Mesendoderm (in vitro differentiated cells): ENCODE measurements at regions not wholly inside any gene's neighbourhood (a gene's known extent, or its start where the extent isn't known, plus 50 kb on each side); places are given as distances from the start of the nearest gene placed in this dataset.
A peak's percentile ranks its signal among the peaks of the same experiment; 100 is the strongest.

Experiments used
- DNase-seq: peaks from one replicate; pipeline ENCODE4 v3.0.0; 2013
- H2AK5ac ChIP-seq: 2 replicates; pipeline ENCODE4 v1.6.1; 2013; ENCODE audit warnings: low read length, inconsistent platforms
- H2BK120ac ChIP-seq: 2 replicates; pipeline ENCODE4 v1.6.1; 2013; ENCODE audit warnings: low read depth, mild to moderate bottlenecking, low read length, moderate library complexity, mixed read lengths
- H2BK15ac ChIP-seq: replicated peaks from 2 replicates; pipeline ENCODE4 v1.6.1; 2013; ENCODE audit warnings: low read depth, mild to moderate bottlenecking, moderate library complexity
- H2BK5ac ChIP-seq: 2 replicates; pipeline ENCODE4 v1.6.1; 2013; ENCODE audit warnings: low read length, inconsistent platforms
- H3K18ac ChIP-seq: 2 replicates; pipeline ENCODE4 v1.6.1; 2013; ENCODE audit warnings: mild to moderate bottlenecking, low read length, mixed read lengths
- H3K23ac ChIP-seq: one replicate; pipeline ENCODE4 v1.6.1; 2013; ENCODE audit warnings: low read length
- H3K27ac ChIP-seq: 2 replicates; pipeline ENCODE4 v1.5.1; 2013; ENCODE audit warnings: low read depth, mild to moderate bottlenecking, inconsistent platforms, low read length, moderate library complexity
- H3K27me3 ChIP-seq: 2 replicates; pipeline ENCODE4 v1.6.1; 2013; ENCODE audit warnings: low read length, control low read depth, mild to moderate bottlenecking, inconsistent platforms; ENCODE audit not compliant: insufficient read depth, poor library complexity
- H3K36me3 ChIP-seq: 2 replicates; pipeline ENCODE4 v1.6.1; 2013; ENCODE audit warnings: low read length, inconsistent platforms; ENCODE audit not compliant: control insufficient read depth, insufficient read depth
- H3K4ac ChIP-seq: one replicate; pipeline ENCODE4 v1.6.1; 2013; ENCODE audit warnings: low read depth, mild to moderate bottlenecking, low read length, moderate library complexity
- H3K4me1 ChIP-seq: 2 replicates; pipeline ENCODE4 v1.6.1; 2013; ENCODE audit warnings: low read depth, low read length, inconsistent platforms; ENCODE audit not compliant: control insufficient read depth
- H3K4me2 ChIP-seq: 2 replicates; pipeline ENCODE4 v1.6.1; 2013; ENCODE audit warnings: low read length
- H3K4me3 ChIP-seq: 2 replicates; pipeline ENCODE4 v1.5.1; 2013; ENCODE audit warnings: mild to moderate bottlenecking, low read length
- H3K56ac ChIP-seq: one replicate; pipeline ENCODE4 v1.6.1; 2013; ENCODE audit warnings: low read length
- H3K79me1 ChIP-seq: 2 replicates; pipeline ENCODE4 v1.6.1; 2013; ENCODE audit warnings: low read length, inconsistent platforms
- H3K79me2 ChIP-seq: 2 replicates; pipeline ENCODE4 v1.6.1; 2013; ENCODE audit warnings: mild to moderate bottlenecking, low read length; ENCODE audit not compliant: control insufficient read depth, insufficient read depth
- H3K9ac ChIP-seq: 2 replicates; pipeline ENCODE4 v1.6.1; 2013; ENCODE audit warnings: low read length, inconsistent platforms
- H4K5ac ChIP-seq: one replicate; pipeline ENCODE4 v1.6.1; 2013; ENCODE audit warnings: low read length
- H4K8ac ChIP-seq: one replicate; pipeline ENCODE4 v1.6.1; 2013; ENCODE audit warnings: low read depth, mild to moderate bottlenecking, control low read depth, low read length, moderate library complexity
- WGBS: extraction: QIAGEN DNeasy Blood & Tissue Kit; methylation state at CpG from one replicate; pipeline ENCODE4 v1.1.7; 2013; ENCODE audit warnings: low lambda C conversion rate, missing lambda C conversion rate; ENCODE audit not compliant: insufficient coverage; ENCODE audit errors: extremely low coverage; 5-methylcytosine and 5-hydroxymethylcytosine counted together

- H3K27me3 ChIP-seq: no peaks in the 10 kb centered on the region
- no peak overlapping the region for H2BK15ac ChIP-seq
- H3K4me2 ChIP-seq: no peak overlapping the region
- no peak overlapping the region for H2BK120ac ChIP-seq
- no peak overlapping the region for H3K4me3 ChIP-seq
- no peak overlapping the region for H2AK5ac ChIP-seq
- no peak overlapping the region for H3K4ac ChIP-seq
- H2BK5ac ChIP-seq: no peak overlapping the region
- H3K4me1 ChIP-seq: no peaks in the 10 kb centered on the region
- no peaks in the 10 kb centered on the region for H3K36me3 ChIP-seq
- no peak overlapping the region for H4K5ac ChIP-seq
- H3K23ac ChIP-seq: no peak overlapping the region
- no peaks in the 10 kb centered on the region for H3K79me1 ChIP-seq
- no peak overlapping the region for H4K8ac ChIP-seq
- H3K9ac ChIP-seq: no peak overlapping the region
- no peak overlapping the region for H3K18ac ChIP-seq
- no CpG with 5 or more reads among the region's 1 CpG for WGBS
- no peak overlapping the region for H3K56ac ChIP-seq
- no peak for DNase-seq
- H3K27ac ChIP-seq: no peak overlapping the region
- no peaks in the 10 kb centered on the region for H3K79me2 ChIP-seq
These were observed 635.5 kb upstream of the NETO1 start for GRCh38 chr18:73503326-73503725.

GRCh38 chr18:73487966-73488365, 620.2 kb upstream of the NETO1 start:
- no CpG with 5 or more reads among the region's 2 CpGs for WGBS

GRCh38 chr18:73485166-73485565, 617.4 kb upstream of the NETO1 start:
- no peaks in the 10 kb centered on the region for H3K36me3 ChIP-seq
- H3K4me2 ChIP-seq: no peak overlapping the region
- H4K5ac ChIP-seq: no peak overlapping the region
- no peak for DNase-seq
- H2BK5ac ChIP-seq: no peak overlapping the region
- no peak overlapping the region for H3K56ac ChIP-seq
- H3K27me3 ChIP-seq: no peaks in the 10 kb centered on the region
- no peak overlapping the region for H2AK5ac ChIP-seq
- no peak overlapping the region for H3K18ac ChIP-seq
- no peak overlapping the region for H2BK15ac ChIP-seq
- H3K4ac ChIP-seq: no peak overlapping the region
- no CpG with 5 or more reads among the region's 3 CpGs for WGBS
- no peaks in the 10 kb centered on the region for H3K79me2 ChIP-seq
- no peak overlapping the region for H3K23ac ChIP-seq
- H4K8ac ChIP-seq: no peak overlapping the region
- H3K4me3 ChIP-seq: no peak overlapping the region
- no peak overlapping the region for H2BK120ac ChIP-seq
- H3K9ac ChIP-seq: no peak overlapping the region
- H3K79me1 ChIP-seq: no peaks in the 10 kb centered on the region
- H3K27ac ChIP-seq: no peak overlapping the region
- H3K4me1 ChIP-seq: no peaks in the 10 kb centered on the region

More at GRCh38 chr18:73487966-73488365, 620.2 kb upstream of the NETO1 start:
- Histone ChIP-seq H2BK120ac (no peak overlapping the region), H2BK5ac (no peak overlapping the region), H3K27me3 (no peaks in the 10 kb centered on the region), H3K18ac (no peak overlapping the region), H3K79me2 (no peaks in the 10 kb centered on the region), H3K23ac (no peak overlapping the region), H4K8ac (no peak overlapping the region), H3K79me1 (no peaks in the 10 kb centered on the region), H3K4me2 (no peak overlapping the region), H2AK5ac (no peak overlapping the region), H3K4ac (no peak overlapping the region), H3K56ac (no peak overlapping the region), H3K4me3 (no peak overlapping the region), H3K9ac (no peak overlapping the region), H3K27ac (no peak overlapping the region), H4K5ac (no peak overlapping the region), H2BK15ac (no peak overlapping the region), H3K36me3 (no peaks in the 10 kb centered on the region), H3K4me1 (no peaks in the 10 kb centered on the region)
- no peak for DNase-seq

GRCh38 chr18:73482901-73483300, 615.1 kb upstream of the NETO1 start:
- Histone ChIP-seq H2BK15ac (no peak overlapping the region), H3K56ac (no peak overlapping the region), H2BK5ac (no peak overlapping the region), H3K4me2 (no peak overlapping the region), H3K9ac (no peak overlapping the region), H4K8ac (no peak overlapping the region), H2AK5ac (no peak overlapping the region), H3K18ac (no peak overlapping the region), H3K23ac (no peak overlapping the region), H3K4ac (no peak overlapping the region), H4K5ac (no peak overlapping the region), H3K4me3 (no peak overlapping the region), H3K27me3 (no peaks in the 10 kb centered on the region), H3K4me1 (no peaks in the 10 kb centered on the region), H3K79me1 (no peaks in the 10 kb centered on the region), H3K36me3 (no peaks in the 10 kb centered on the region), H3K27ac (no peak overlapping the region), H2BK120ac (no peak overlapping the region), H3K79me2 (no peaks in the 10 kb centered on the region)
- DNase-seq: no peak
- WGBS: no CpG with 5 or more reads among the region's 2 CpGs

GRCh38 chr18:73479477-73479876, 611.7 kb upstream of the NETO1 start:
- no peak overlapping the region for H3K4me3 ChIP-seq
- no CpG with 5 or more reads among the region's 2 CpGs for WGBS
- no peak overlapping the region for H3K27ac ChIP-seq
- H3K56ac ChIP-seq: no peak overlapping the region
- no peak overlapping the region for H3K4ac ChIP-seq
- H2BK15ac ChIP-seq: no peak overlapping the region
- H2AK5ac ChIP-seq: no peak overlapping the region
- H3K36me3 ChIP-seq: no peaks in the 10 kb centered on the region
- H2BK5ac ChIP-seq: no peak overlapping the region
- no peak overlapping the region for H2BK120ac ChIP-seq
- no peaks in the 10 kb centered on the region for H3K79me2 ChIP-seq
- H3K4me2 ChIP-seq: no peak overlapping the region
- no peaks in the 10 kb centered on the region for H3K27me3 ChIP-seq
- no peaks in the 10 kb centered on the region for H3K79me1 ChIP-seq
- no peak overlapping the region for H3K18ac ChIP-seq
- H3K9ac ChIP-seq: no peak overlapping the region
- no peak overlapping the region for H3K23ac ChIP-seq
- no peak overlapping the region for H4K5ac ChIP-seq
- peak; percentile 8 for DNase-seq
- H3K4me1 ChIP-seq: no peaks in the 10 kb centered on the region
- no peak overlapping the region for H4K8ac ChIP-seq

GRCh38 chr18:73478191-73478590, 610.4 kb upstream of the NETO1 start:
- H3K79me1 ChIP-seq: no peaks in the 10 kb centered on the region
- no peak for DNase-seq
- no CpG with 5 or more reads among the region's 2 CpGs for WGBS
- H4K8ac ChIP-seq: no peak overlapping the region
- H3K4me3 ChIP-seq: no peak overlapping the region
- no peaks in the 10 kb centered on the region for H3K27me3 ChIP-seq
- H3K23ac ChIP-seq: no peak overlapping the region
- no peaks in the 10 kb centered on the region for H3K79me2 ChIP-seq
- H3K4me2 ChIP-seq: no peak overlapping the region
- H4K5ac ChIP-seq: no peak overlapping the region
- no peak overlapping the region for H3K27ac ChIP-seq
- H2BK5ac ChIP-seq: no peak overlapping the region
- H2BK120ac ChIP-seq: no peak overlapping the region
- no peaks in the 10 kb centered on the region for H3K36me3 ChIP-seq
- H2AK5ac ChIP-seq: no peak overlapping the region
- no peak overlapping the region for H3K18ac ChIP-seq
- H3K9ac ChIP-seq: no peak overlapping the region
- H2BK15ac ChIP-seq: no peak overlapping the region
- H3K4me1 ChIP-seq: no peaks in the 10 kb centered on the region
- no peak overlapping the region for H3K4ac ChIP-seq
- H3K56ac ChIP-seq: no peak overlapping the region
